Astrocyte of the spinal cord (primary cell): ENCODE measurements at regions not wholly inside any gene's neighbourhood (a gene's known extent, or its start where the extent isn't known, plus 50 kb on each side); places are given as distances from the start of the nearest gene placed in this dataset.
"Not testable (repeated sequence)": the region's sequence is repeated elsewhere in the genome, so short reads cannot be mapped to it uniquely, and the experiment has no call there.

Experiments
- DNase-seq: peaks from one replicate; pipeline ENCODE4 v3.0.0; 2011; ENCODE audit warnings: low read depth, low spot score
- H3K4me3 ChIP-seq: 2 replicates; pipeline ENCODE4 v1.5.1; 2011; ENCODE audit warnings: low read depth, mild to moderate bottlenecking, low read length, moderate library complexity
- in situ Hi-C: cut with HindIII; loops from 2 replicates; pipeline ENCODE4 v1.10.0; 2017; ENCODE audit warnings: low sequenced_read_pairs
- TF ChIP-seq, protein P1 (sequence below): IDR thresholded peaks from 2 replicates; pipeline ENCODE4 v1.5.1; 2012; ENCODE audit warnings: low read depth, mild to moderate bottlenecking, low read length, inconsistent platforms

DNA sequence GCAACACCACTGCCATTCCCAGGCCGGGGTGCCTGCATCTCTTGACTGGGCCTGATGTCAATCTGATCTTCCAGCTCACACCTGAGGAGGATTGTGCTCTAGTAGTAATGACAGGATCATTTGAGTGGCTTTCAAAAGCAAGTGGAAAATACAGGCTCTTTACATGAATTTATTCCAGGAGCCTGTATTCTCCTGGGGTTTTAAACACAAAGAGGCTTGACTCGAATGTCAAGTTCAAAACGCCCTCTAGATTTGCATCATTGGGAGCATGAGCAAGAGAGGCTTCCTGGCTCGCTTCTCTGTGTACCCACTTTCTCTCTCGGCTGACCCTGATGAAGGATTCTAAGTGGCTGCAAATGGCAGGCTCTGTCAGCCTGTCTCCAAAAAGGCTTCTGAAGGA is 199.5 kb upstream of the PUDP start:
- TF ChIP-seq, protein P1, sequence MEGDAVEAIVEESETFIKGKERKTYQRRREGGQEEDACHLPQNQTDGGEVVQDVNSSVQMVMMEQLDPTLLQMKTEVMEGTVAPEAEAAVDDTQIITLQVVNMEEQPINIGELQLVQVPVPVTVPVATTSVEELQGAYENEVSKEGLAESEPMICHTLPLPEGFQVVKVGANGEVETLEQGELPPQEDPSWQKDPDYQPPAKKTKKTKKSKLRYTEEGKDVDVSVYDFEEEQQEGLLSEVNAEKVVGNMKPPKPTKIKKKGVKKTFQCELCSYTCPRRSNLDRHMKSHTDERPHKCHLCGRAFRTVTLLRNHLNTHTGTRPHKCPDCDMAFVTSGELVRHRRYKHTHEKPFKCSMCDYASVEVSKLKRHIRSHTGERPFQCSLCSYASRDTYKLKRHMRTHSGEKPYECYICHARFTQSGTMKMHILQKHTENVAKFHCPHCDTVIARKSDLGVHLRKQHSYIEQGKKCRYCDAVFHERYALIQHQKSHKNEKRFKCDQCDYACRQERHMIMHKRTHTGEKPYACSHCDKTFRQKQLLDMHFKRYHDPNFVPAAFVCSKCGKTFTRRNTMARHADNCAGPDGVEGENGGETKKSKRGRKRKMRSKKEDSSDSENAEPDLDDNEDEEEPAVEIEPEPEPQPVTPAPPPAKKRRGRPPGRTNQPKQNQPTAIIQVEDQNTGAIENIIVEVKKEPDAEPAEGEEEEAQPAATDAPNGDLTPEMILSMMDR: no peak
- in situ Hi-C loops: no loop called here
- DNase-seq: no peak

DNA sequence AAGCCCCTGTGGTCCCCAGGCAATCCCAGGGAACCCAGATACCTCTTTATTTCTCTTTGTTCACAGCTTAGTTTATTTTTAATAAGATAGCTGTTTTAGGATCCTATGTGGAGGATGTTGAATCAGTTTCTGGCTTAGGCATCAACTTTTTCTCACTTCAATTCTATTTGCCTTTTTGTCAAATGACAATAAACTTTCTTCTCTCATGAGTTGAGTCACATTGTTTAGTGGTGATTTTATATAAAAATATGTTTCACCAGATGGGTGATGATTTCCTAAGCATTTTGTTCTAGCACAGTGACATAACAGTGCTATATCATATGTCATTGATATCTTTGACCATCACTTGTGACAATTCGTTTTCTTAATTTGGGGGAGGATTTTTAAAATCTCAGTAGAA is 198.1 kb upstream of the PUDP start:
- no peak overlapping the region for H3K4me3 ChIP-seq
- TF ChIP-seq, protein P1: no peak
- peak; percentile 17 for DNase-seq
- in situ Hi-C loops: no loop called here

More for the DNA sequence above, 199.5 kb upstream of the PUDP start:
- no peak overlapping the region for H3K4me3 ChIP-seq

DNA sequence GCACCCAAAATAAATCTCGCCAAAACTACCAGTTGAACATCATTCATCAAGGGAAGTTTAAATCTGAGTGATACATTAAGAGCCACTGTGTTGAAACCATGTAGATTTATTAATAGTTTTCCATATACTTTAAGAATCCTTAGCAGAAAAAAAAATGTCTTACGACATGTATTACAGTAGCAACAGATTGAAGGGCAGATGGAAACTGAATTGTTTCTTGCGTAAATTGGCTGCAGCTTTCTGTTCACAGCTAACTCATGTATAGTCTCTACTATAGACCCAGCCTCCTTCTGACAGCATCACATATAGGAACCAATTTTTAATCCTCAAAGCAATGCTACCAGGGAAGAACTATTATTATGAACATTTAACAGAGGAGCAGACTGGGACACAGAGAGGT is 195.2 kb upstream of the PUDP start:
- TF ChIP-seq, protein P1: no peak
- in situ Hi-C loops: no loop called here
- DNase-seq: no peak
- no peak overlapping the region for H3K4me3 ChIP-seq

DNA sequence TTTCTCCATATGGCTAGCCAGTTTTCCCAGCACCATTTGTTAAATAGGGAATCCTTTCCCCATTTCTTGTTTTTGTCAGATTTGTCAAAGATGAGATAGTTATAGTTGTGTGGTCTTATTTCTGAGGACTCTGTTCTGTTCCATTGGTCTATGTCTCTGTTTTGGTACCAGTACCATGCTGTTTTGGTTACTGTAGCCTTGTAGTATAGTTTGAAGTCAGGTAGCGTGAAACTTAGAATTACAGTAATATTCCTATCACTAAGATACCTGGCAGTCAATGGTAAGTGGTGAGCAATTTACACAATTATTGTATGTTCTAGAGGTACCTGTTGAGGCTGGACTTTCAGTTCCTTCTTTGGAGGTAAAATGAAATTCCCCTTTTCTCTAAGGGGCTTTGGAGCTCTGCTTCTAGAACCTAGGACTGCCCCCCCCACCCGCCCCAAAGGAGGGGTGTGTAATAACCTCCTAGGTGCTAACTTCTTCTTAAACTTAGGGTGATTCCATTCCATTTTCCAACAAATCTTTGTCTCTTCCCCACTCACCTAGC is 187.9 kb upstream of the PUDP start:
- in situ Hi-C loops, H3K4me3 ChIP-seq, DNase-seq: not testable (repeated sequence)

DNA sequence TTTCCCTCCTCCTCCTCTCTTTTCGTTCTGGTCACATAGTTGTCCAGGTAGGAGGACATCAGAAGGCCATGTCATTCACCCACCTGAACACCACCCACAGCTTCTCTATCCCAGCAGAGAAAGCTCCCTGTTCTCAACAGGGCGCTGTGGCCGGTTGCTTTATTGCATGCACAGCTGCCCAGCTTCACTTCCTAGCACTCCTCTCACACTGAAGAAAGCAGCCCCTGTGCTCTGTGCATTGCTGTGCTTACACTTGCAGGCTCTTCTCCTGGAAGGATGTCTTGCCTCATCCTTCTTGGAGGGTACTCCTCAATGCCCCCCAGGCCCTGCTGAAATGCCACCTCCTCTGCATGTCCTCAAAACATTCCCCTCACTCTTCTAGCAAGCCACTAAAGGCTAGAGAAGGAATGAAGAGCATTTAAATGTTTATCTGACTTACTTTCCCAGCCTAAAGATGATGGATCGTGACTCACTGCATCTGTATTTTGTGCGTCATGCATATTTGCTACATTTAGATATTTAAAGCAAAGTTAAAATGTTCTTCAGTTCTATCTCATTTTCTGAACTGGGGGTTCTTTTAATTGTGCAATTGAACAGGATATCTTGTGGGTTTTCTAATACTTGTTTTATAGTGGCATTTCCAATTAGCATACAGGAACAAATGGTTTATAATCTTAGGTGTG is 186.4 kb upstream of the PUDP start:
- TF ChIP-seq, protein P1: no peak
- DNase-seq: peak; percentile 77
- in situ Hi-C loops: no loop called here
- no peak overlapping the region for H3K4me3 ChIP-seq

DNA sequence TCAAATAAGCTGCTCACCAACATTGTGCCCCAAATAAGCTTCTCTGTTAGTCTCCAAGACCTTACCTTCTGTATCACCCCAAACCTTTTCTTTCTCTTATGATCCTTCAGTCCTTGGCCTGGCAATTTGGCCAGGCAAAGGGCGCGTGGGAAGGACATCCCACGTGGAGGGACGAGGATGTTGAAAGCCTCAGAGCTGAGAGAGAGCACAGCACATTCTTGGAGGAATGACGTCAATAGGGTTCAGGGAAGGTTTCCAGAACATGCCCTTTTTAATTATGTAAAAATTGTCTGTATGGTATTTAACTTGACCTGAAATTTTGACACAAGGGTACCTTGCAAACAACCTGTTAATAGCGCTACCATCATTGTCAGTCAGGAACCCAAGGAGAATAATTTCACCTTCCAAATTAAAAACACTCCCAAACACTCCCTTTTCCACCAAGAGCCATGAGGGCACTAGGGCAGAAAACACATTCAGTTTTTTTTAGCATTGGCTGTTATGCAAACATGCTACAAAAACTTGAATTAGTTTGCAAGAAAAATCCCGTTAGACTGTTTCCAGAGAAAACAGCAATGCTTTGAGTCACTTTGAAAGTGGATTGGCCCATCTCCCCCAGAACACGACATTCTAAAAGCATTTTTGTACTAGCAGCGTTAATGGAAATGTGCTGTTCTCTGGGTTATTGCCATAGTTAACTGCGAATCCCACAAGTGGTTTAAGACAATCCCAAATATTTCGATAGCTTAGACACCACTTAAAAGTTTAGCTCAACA is 183.2 kb upstream of the PUDP start:
- in situ Hi-C loops: no loop called here
- peak; percentile 86 for DNase-seq
- TF ChIP-seq, protein P1: no peak
- H3K4me3 ChIP-seq: no peak overlapping the region

DNA sequence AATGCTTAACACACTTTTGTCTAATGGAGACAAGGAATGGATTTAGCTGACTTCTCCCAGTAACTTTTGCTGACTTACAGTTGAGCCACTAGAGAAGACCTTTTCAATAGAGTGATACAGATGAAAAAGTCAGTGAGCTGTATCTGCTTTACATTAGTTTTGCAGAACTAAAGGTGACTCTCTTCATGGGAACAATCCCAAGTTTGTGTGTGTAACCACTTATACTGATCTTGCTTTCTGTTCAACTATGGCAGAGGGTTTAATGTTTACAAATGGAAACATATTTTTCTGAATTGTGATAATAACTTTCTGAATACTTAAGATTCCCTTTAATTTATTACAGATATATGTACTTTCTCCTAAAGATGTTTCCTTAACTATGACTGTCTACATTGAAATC is 182.6 kb upstream of the PUDP start:
- in situ Hi-C loops: no loop called here
- peak; percentile 5 for DNase-seq
- no peak overlapping the region for H3K4me3 ChIP-seq
- TF ChIP-seq, protein P1: no peak
